NCI-H2107 treated with DMSO at 0.1 percent for 48 hours (cell line): ENCODE measurements at regions not wholly inside any gene's neighbourhood (a gene's known extent, or its start where the extent isn't known, plus 50 kb on each side); places are given as distances from the start of the nearest gene placed in this dataset.

Experiments used
- DNase-seq: peaks from one replicate; lab custom pipeline; 2025; ENCODE audit not compliant: unreplicated experiment; lab: John Stamatoyannopoulos, UW

GRCh38 chr1:95427525-95427924 lies 193.5 kb downstream of the RWDD3 start:
- DNase-seq: no peak

DNA sequence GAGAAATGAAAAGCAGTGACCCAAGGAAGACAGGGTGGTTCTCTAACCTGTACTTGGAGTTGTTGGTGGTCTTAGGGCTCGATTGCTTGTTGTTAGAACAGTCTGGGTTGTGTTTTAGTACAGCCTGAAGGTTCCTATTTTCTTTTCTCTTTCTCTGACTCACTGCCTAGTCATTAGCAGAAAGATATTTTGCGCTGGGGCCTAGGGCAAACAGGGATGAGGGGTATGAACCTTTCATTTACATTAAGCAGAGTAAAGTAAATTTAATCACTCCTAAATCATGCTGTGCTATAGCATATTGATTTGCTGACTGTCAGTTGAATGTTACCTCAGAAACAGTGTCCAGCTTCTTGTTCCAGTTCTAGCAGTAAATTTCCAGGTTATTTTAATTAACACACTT lies 197.2 kb downstream of the RWDD3 start:
- DNase-seq: no peak

- no peak for DNase-seq
Measured at GRCh38 chr1:95435611-95436010, 201.6 kb downstream of the RWDD3 start.

- DNase-seq: no peak
Measured at GRCh38 chr1:95437011-95437410, 203.0 kb downstream of the RWDD3 start.

DNA sequence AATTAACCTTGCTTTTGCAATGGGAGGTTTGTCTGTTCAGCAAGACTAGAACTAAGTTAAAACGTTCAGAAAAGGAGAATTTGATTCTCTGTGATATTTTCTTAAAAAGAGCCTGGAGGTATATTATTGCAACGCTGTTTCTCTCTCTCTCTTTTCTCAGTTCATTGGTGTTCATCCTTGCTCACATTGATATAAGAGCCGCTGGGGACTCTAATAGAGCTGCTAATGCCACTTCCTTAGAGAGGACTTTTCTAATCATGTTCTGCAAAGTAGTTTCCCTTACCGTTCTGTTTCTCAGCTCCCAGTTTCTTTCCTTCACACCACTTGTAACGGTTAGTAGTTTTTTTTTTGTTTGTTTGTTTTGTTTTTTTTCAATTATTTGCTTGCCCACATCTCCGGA lies 203.8 kb downstream of the RWDD3 start:
- no peak for DNase-seq

DNA sequence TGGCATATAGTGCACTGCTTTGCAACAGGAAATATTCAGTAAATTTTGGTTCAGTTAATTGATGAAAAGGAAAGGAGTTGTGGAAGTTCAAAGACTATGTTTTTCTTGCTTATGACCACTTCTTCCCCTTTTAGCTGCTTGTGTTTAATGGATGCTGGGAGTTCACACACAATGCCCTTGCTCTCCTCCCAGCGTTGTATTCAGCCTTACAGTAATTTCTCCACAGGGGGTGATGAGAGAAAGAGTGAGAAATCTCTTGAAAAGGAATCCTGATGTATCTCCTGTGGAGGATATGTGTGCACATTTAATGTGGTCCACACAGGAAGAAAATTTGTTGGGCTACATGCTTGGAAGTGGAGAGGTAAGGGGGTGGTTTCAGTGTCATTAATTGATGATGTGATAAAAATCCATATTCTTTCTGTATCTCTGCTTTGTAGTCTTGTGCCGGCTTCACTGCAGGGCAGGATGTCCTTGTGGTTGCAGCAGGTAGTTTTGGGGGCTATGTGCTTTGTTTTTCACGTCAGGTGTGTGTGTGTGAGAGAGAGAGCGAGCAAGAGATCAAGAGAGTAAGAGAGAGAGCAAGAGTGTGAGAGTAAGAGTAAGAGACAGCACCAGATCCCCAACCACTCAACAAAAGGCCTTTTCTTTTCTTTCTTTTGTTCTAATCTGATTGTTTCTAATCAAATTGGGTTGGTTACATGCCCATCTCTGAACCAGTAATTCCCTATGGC lies 204.4 kb downstream of the RWDD3 start:
- no peak for DNase-seq

- DNase-seq: no peak
Measured at GRCh38 chr1:95440511-95440910, 206.5 kb downstream of the RWDD3 start.

DNA sequence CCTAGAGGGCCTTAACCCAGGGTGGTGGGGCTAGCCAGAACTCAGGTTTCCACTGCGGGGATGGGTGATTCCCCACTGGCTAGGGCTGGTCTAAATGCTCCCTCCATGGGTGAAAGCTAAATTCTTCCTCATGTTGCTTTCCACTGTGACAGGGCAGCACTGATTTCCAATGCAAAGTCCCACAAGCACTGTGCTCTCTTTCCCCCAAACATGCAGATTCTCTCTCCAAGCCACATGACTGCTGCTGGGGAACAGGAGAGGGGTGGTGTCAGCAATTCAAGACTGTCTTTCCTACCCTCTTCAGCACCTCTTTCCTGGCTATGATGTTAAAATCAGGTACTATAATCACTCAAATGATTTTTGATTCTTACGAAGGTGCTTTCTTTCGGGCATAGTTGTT lies 215.5 kb downstream of the RWDD3 start:
- DNase-seq: no peak

DNA sequence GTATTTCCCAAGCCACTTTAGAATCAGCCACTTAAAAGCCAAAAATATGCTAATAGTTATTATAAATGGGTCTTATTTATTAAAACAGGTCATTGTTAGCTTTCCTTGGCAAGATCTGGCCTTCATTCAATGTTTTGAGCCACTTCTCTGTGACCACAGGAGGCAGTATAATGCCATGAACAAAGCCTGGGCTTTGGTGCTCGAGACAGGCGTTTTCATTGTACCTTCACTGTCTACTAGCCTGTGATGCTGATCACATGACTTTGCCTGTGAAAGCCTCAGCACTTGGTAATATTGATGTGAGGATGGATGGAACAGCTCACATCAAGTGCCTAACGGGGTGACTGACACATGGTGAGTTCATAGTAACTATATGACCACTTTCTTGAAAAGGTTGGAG lies 217.0 kb downstream of the RWDD3 start:
- DNase-seq: no peak

- DNase-seq: no peak
Measured at GRCh38 chr1:95451904-95452303, 217.9 kb downstream of the RWDD3 start.

DNA sequence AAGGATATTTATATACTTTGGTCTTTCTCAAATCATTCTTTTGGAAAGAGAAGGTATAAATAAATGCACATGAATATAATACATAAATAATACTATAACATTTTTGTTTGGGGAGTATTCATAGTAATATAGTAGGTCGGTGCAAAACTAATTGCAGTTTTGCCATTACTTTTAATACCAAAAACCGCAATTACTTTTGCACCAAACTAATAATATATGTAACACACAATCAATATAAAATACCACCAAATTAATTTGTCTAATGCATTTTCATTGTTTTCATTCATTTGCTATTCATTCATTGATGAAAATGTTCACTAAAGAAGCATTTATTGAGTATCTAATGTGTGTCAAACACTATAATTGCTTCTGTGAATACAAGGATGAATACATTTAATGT lies 219.0 kb downstream of the RWDD3 start:
- DNase-seq: no peak

DNA sequence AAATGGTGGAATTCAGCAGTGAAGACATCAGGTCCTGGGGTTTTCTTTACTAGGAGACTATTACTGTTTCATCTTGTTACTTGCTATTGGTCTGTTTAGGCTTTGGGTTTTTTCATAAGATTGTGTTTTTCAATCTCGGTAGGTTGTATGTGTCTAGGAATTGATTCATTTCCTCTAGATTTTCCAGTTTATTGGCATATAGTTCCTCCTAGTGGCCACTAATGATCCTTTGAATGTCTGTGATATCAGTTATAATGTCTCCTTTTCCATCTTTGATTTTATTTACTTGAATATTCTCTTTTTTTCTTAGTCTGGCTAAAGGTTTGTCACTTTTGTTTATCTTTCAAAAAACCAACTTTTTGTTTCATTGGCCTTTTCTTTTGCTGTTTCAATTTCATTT lies 233.0 kb downstream of the RWDD3 start:
- DNase-seq: no peak

- no peak for DNase-seq
Measured at GRCh38 chr1:95475686-95476457, 241.9 kb downstream of the RWDD3 start.

DNA sequence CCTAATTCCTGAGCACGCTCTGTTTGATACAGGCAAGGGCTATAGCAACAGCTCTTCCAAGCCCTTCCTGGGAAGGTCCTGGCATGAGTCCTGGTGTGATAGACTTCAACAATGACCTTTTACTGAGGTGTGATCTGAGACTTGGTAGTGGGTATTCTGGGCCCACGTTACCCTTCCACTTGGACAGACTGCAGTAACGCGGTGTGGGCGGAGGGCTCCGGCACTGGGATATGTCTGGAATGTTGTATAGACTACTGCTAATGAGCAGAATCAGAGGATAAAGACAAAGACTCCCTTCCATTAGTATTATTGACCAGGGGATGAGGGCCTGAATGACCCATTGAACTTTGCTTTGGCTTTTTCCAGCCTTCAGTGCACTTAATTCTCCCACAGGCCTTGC lies 262.3 kb downstream of the RWDD3 start:
- no peak for DNase-seq

- DNase-seq: no peak
Measured at GRCh38 chr1:95496773-95497172, 262.8 kb downstream of the RWDD3 start.

DNA sequence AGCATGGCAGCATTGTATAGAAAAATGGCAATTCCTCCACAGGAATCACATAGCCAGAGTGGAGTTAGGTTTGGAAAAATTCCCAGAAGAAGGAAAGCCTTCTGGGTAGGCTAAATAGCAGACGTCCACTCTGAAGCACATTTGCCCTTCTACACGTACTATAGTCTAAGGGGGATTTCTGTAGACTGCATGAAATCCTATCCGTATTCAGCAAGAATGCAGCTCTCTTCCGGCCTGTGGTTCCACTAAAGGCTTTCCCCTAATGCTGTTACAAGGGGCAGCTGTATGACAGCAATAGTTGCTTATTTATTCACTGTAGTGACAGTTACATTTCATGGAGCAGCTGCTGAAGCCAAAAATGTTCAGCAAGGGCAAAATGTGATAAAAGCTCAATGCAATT lies 263.6 kb downstream of the RWDD3 start:
- no peak for DNase-seq

DNA sequence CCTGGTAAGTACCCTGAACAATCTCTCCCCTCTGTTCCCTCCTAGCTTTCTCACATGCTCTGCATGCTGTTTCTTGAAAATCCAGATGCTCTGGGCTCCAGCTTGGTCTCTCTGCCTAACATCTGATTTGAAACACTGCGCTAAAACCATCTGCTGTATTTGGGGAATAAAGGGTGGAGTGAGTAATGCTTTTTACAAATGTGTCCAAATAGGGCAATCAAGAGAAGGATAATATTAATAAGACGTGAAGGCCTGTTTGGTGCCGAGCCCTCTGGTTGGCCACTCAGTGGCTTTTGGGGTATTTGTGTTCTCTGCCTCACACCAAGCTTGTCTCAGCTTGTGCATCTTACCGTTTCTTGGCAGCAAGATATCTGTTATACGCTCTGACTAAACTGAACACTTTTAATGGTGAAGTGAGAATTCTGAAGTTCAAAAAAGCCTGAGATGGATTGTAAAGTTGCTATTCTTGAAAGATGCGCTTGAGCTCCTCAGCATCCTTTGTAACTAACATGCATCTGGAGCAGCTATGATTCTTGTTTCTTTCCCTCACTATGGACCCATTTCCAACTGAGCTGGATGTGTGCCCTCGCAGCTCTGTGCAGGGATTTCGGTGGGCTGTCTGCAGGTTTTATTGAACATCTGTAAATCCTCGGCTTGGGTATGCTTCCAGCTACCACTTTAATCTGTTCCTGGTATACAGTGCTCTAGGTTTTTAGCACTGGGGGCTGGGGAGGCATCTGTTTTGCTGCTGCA lies 269.4 kb downstream of the RWDD3 start:
- DNase-seq: no peak

DNA sequence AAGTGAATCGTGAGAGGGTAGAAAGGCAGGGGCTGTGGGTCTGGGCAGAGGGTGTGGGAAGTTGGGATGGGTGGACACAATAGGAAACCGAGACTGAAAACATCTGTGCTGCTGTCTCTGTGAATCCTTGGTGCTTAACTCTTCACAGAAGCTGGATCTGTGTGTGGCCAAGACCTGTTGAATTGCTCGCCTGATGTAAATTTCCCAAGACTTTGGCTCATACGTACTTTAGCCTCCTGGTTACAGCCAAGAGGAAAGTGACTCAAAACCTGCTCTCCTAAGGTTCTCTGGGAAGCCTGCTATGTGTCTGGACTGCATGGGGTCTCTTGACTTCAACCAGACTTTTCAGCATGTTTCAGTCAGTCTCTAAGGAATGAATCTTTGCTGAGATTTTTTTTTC lies 270.3 kb downstream of the RWDD3 start:
- no peak for DNase-seq

GRCh38 chr1:95506736-95507414 lies 272.9 kb downstream of the RWDD3 start:
- DNase-seq: no peak

GRCh38 chr1:95509989-95510388 lies 276.0 kb downstream of the RWDD3 start:
- DNase-seq: no peak

- no peak for DNase-seq
Measured at GRCh38 chr1:95512925-95513324, 278.9 kb downstream of the RWDD3 start.
